H9 (cell line): ENCODE measurements at regions not wholly inside any gene's neighbourhood (a gene's known extent, or its start where the extent isn't known, plus 50 kb on each side); places are given as distances from the start of the nearest gene placed in this dataset.

ENCODE experiments used
- DNase-seq: peaks from one replicate; pipeline ENCODE4 v3.0.0-alpha.2; 2017
- H2AFZ ChIP-seq: one replicate; pipeline ENCODE4 v1.6.1; 2013; ENCODE audit warnings: mild to moderate bottlenecking, low read length, control low read depth, moderate library complexity
- H2AK5ac ChIP-seq: 2 replicates; pipeline ENCODE4 v1.6.1; 2013; ENCODE audit warnings: low read length, control low read depth, mixed read lengths; ENCODE audit not compliant: insufficient read length
- H2BK120ac ChIP-seq: one replicate; pipeline ENCODE4 v1.6.1; 2013; ENCODE audit warnings: low read depth, mild to moderate bottlenecking, low read length, control low read depth, inconsistent platforms; ENCODE audit not compliant: poor library complexity, severe bottlenecking
- H2BK12ac ChIP-seq: 2 replicates; pipeline ENCODE4 v1.6.1; 2013; ENCODE audit warnings: low read length, control low read depth, mixed read lengths, low read depth; ENCODE audit not compliant: insufficient read length
- H2BK15ac ChIP-seq: 2 replicates; pipeline ENCODE4 v1.6.1; 2013; ENCODE audit warnings: low read depth, low read length, control low read depth
- H2BK20ac ChIP-seq: one replicate; pipeline ENCODE4 v1.6.1; 2013; ENCODE audit warnings: low read depth, mild to moderate bottlenecking, low read length, control low read depth, inconsistent platforms; ENCODE audit not compliant: poor library complexity, severe bottlenecking
- H2BK5ac ChIP-seq: 2 replicates; pipeline ENCODE4 v1.6.1; 2013; ENCODE audit warnings: low read length, control low read depth, mixed read lengths; ENCODE audit not compliant: insufficient read length
- H3K14ac ChIP-seq: 2 replicates; pipeline ENCODE4 v1.6.1; 2013; ENCODE audit warnings: low read length, control low read depth; ENCODE audit not compliant: insufficient read depth
- H3K18ac ChIP-seq: 2 replicates; pipeline ENCODE4 v1.6.1; 2013; ENCODE audit warnings: low read depth, mild to moderate bottlenecking, mixed read lengths, low read length, control low read depth; ENCODE audit not compliant: insufficient read length
- H3K23ac ChIP-seq: 2 replicates; pipeline ENCODE4 v1.6.1; 2013; ENCODE audit warnings: low read length, control low read depth, mixed read lengths, low read depth; ENCODE audit not compliant: insufficient read length
- H3K23me2 ChIP-seq: 2 replicates; pipeline ENCODE4 v1.6.1; 2013; ENCODE audit warnings: low read depth, mild to moderate bottlenecking, mixed read lengths, low read length, control low read depth; ENCODE audit not compliant: insufficient read length, poor library complexity, severe bottlenecking
- H3K27ac ChIP-seq: 2 replicates; pipeline ENCODE4 v1.5.1; 2013; ENCODE audit warnings: low read length, control low read depth, mixed read lengths, low read depth; ENCODE audit not compliant: insufficient read length
- H3K27me3 ChIP-seq: 2 replicates; pipeline ENCODE4 v1.6.1; 2013; ENCODE audit warnings: low read length, control low read depth, inconsistent platforms; ENCODE audit not compliant: insufficient read depth
- H3K4ac ChIP-seq: 2 replicates; pipeline ENCODE4 v1.6.1; 2013; ENCODE audit warnings: low read depth, mild to moderate bottlenecking, control low read depth, inconsistent platforms, low read length, moderate library complexity
- H3K4me1 ChIP-seq: 2 replicates; pipeline ENCODE4 v1.6.1; 2013; ENCODE audit warnings: low read length, control low read depth, inconsistent platforms; ENCODE audit not compliant: insufficient read depth
- H3K4me2 ChIP-seq: 2 replicates; pipeline ENCODE4 v1.6.1; 2013; ENCODE audit warnings: low read length, control low read depth, mixed read lengths; ENCODE audit not compliant: insufficient read length, insufficient read depth
- H3K56ac ChIP-seq: 2 replicates; pipeline ENCODE4 v1.6.1; 2013; ENCODE audit warnings: low read depth, mild to moderate bottlenecking, mixed read lengths, low read length, control low read depth; ENCODE audit not compliant: insufficient read length
- H3K79me1 ChIP-seq: 2 replicates; pipeline ENCODE4 v1.6.1; 2013; ENCODE audit warnings: low read depth, mild to moderate bottlenecking, moderate library complexity, low read length, control low read depth, inconsistent platforms; ENCODE audit not compliant: insufficient read depth, poor library complexity, severe bottlenecking
- H3K79me2 ChIP-seq: 2 replicates; pipeline ENCODE4 v1.6.1; 2013; ENCODE audit warnings: low read length, control low read depth, inconsistent platforms; ENCODE audit not compliant: insufficient read depth
- H3K9ac ChIP-seq: 2 replicates; pipeline ENCODE4 v1.6.1; 2013; ENCODE audit warnings: low read length, control low read depth, mixed read lengths; ENCODE audit not compliant: insufficient read length; ENCODE audit errors: extremely low read depth
- H3K9me3 ChIP-seq: one replicate; pipeline ENCODE4 v1.6.1; 2013; ENCODE audit warnings: low read depth, low read length, inconsistent platforms; ENCODE audit not compliant: control insufficient read depth
- H3T11ph ChIP-seq: one replicate; pipeline ENCODE4 v1.6.1; 2013; ENCODE audit warnings: mild to moderate bottlenecking, low read length, control low read depth, inconsistent platforms
- H4K20me1 ChIP-seq: one replicate; pipeline ENCODE4 v1.6.1; 2013; ENCODE audit not compliant: control insufficient read depth, insufficient read length, insufficient read depth
- H4K5ac ChIP-seq: 2 replicates; pipeline ENCODE4 v1.6.1; 2013; ENCODE audit warnings: low read depth, mild to moderate bottlenecking, mixed read lengths, low read length, control low read depth; ENCODE audit not compliant: insufficient read length
- H4K8ac ChIP-seq: replicated peaks from 2 replicates; pipeline ENCODE4 v1.6.1; 2013; ENCODE audit warnings: low read length, control low read depth, mixed read lengths, low read depth; ENCODE audit not compliant: insufficient read length
- H4K91ac ChIP-seq: 2 replicates; pipeline ENCODE4 v1.6.1; 2013; ENCODE audit warnings: low read depth, mild to moderate bottlenecking, moderate library complexity, mixed read lengths, low read length, control low read depth; ENCODE audit not compliant: insufficient read length
- H3K27ac Mint-ChIP-seq, 3 experiments: 2 replicates in 2 of 3; 3 replicates in 1 of 3; pipeline ENCODE4 v1.8.0; 2020 to 2021; ENCODE audit warnings: mixed read lengths in 3 of 3, mild to moderate bottlenecking in 1 of 3, moderate library complexity in 1 of 3
- H3K27me3 Mint-ChIP-seq: 2 replicates; pipeline ENCODE4 v1.8.0; 2021; ENCODE audit warnings: low read depth, mild to moderate bottlenecking, moderate library complexity, mixed read lengths
- H3K36me3 Mint-ChIP-seq, 3 experiments: 2 replicates in 2 of 3; 3 replicates in 1 of 3; pipeline ENCODE4 v1.8.0; 2020 to 2021; ENCODE audit warnings: low read depth in 3 of 3, mixed read lengths in 3 of 3; ENCODE audit not compliant: insufficient read depth in 1 of 3
- H3K4me1 Mint-ChIP-seq, 2 experiments: 2 replicates each; pipeline ENCODE4 v1.8.0; 2020; ENCODE audit warnings: mixed read lengths in 2 of 2
- H3K4me3 Mint-ChIP-seq, 2 experiments: 2 replicates in 1 of 2; 3 replicates in 1 of 2; pipeline ENCODE4 v1.8.0; 2020 to 2021; ENCODE audit warnings: mild to moderate bottlenecking in 2 of 2, mixed read lengths in 2 of 2, moderate library complexity in 1 of 2
- H3K9me3 Mint-ChIP-seq, 2 experiments: 2 replicates in 1 of 2; 3 replicates in 1 of 2; pipeline ENCODE4 v1.8.0; 2020; ENCODE audit warnings: mild to moderate bottlenecking in 2 of 2, mixed read lengths in 2 of 2, moderate library complexity in 1 of 2
- CTCF ChIP-seq: fragments of 200-600 bp; sonication (generic); conservative IDR thresholded peaks from 3 replicates; pipeline ENCODE4 v1.8.0; 2021; ENCODE audit warnings: antibody characterized with exemption, mild to moderate bottlenecking
- WGBS: extraction: QIAGEN DNeasy Blood & Tissue Kit; methylation state at CpG from one replicate; pipeline ENCODE4 v1.1.7; 2013; ENCODE audit warnings: missing lambda C conversion rate, low lambda C conversion rate, mixed read lengths; ENCODE audit not compliant: insufficient read length; ENCODE audit errors: extremely low coverage; 5-methylcytosine and 5-hydroxymethylcytosine counted together

- no peak overlapping the region for H3K9ac ChIP-seq
- no peaks in the 10 kb centered on the region for H4K20me1 ChIP-seq
- no peak overlapping the region for H3K27ac ChIP-seq
- H3T11ph ChIP-seq, result no peak overlapping the region
- H3K4me1 Mint-ChIP-seq, result peaks cover 3 to 11% of the 10 kb centered on the region in 2 experiments
- no peak overlapping the region for H4K91ac ChIP-seq
- H3K79me1 ChIP-seq, result no peaks in the 10 kb centered on the region
- no peaks in the 10 kb centered on the region for H3K27me3 ChIP-seq
- no peak overlapping the region for H3K4me2 ChIP-seq
- H3K36me3 Mint-ChIP-seq, result peaks cover 4 to 16% (median 9%) of the 10 kb centered on the region in 3 experiments; a peak in 6 of 7 replicates
- no peak overlapping the region for H3K18ac ChIP-seq
- H3K23me2 ChIP-seq, result no peaks in the 10 kb centered on the region
- no peak overlapping the region for H4K8ac ChIP-seq
- no peak overlapping the region for H3K4ac ChIP-seq
- no peak overlapping the region for H2BK12ac ChIP-seq
- no peak overlapping the region for H2BK120ac ChIP-seq
- no peak overlapping the region for H2BK20ac ChIP-seq
- no peak overlapping the region for H2BK15ac ChIP-seq
- H3K56ac ChIP-seq, result no peak overlapping the region
- H3K79me2 ChIP-seq, result peaks cover 1% of the 10 kb centered on the region; the same call in 1 of the 2 replicates
- no CpG with 5 or more reads among the region's 2 CpGs for WGBS
- H3K14ac ChIP-seq, result no peak overlapping the region
- H2AFZ ChIP-seq, result no peak overlapping the region
- H3K4me3 Mint-ChIP-seq, result no peak overlapping the region
- H3K4me1 ChIP-seq, result no peaks in the 10 kb centered on the region
- no peak for DNase-seq
- H3K27ac Mint-ChIP-seq, result no peak overlapping the region; a peak in 1 of 7 replicates
- H3K27me3 Mint-ChIP-seq, result no peaks in the 10 kb centered on the region; the same call in 1 of the 2 replicates
- no peak overlapping the region for H3K23ac ChIP-seq
- H3K9me3 ChIP-seq, result no peaks in the 10 kb centered on the region
- H2BK5ac ChIP-seq, result no peak overlapping the region
- H3K9me3 Mint-ChIP-seq, result peaks cover 21 to 22% of the 10 kb centered on the region in 2 experiments
- H4K5ac ChIP-seq, result no peak overlapping the region
- TF ChIP-seq CTCF, result no peak
- no peak overlapping the region for H2AK5ac ChIP-seq
Observed at GRCh38 chr1:14220811-14221210, 377.7 kb upstream of the KAZN start.
